ENCODE measurements at regions not wholly inside any gene's neighbourhood (a gene's known extent, or its start where the extent isn't known, plus 50 kb on each side); places are given as distances from the start of the nearest gene placed in this dataset.

DNA sequence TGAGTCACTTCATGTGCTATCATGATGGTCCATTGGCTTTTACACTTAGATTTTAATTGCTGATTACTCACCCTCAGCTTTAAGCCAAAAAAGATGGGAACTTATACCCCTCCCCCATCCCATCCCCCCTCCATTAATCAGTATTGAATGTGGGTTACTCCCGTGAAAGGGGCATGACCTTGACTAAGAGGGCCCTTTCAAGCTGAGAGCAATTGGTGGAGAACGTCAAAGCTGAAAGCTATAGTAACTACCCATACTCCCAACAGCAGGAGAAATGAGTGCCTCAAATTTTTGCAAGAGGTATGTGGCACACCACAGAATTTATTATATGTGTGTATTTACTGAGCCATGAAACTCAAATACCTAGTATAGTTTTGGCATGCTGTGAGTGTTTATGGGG, 99.7 kb upstream of the CDH8 start:
- TF ChIP-seq EP300 (IDR thresholded peaks at IDR 0.05), result no peak
- TF ChIP-seq, protein P1, sequence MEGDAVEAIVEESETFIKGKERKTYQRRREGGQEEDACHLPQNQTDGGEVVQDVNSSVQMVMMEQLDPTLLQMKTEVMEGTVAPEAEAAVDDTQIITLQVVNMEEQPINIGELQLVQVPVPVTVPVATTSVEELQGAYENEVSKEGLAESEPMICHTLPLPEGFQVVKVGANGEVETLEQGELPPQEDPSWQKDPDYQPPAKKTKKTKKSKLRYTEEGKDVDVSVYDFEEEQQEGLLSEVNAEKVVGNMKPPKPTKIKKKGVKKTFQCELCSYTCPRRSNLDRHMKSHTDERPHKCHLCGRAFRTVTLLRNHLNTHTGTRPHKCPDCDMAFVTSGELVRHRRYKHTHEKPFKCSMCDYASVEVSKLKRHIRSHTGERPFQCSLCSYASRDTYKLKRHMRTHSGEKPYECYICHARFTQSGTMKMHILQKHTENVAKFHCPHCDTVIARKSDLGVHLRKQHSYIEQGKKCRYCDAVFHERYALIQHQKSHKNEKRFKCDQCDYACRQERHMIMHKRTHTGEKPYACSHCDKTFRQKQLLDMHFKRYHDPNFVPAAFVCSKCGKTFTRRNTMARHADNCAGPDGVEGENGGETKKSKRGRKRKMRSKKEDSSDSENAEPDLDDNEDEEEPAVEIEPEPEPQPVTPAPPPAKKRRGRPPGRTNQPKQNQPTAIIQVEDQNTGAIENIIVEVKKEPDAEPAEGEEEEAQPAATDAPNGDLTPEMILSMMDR (IDR thresholded peaks at IDR 0.05), result no peak
